ENCODE measurements at regions not wholly inside any gene's neighbourhood (a gene's known extent, or its start where the extent isn't known, plus 50 kb on each side); places are given as distances from the start of the nearest gene placed in this dataset.

- Histone ChIP-seq H2AK5ac (ENCODE audit: low read depth, low read length) (no peak overlapping the region), H3K9me3 (replicated peaks in 1 of 2; ENCODE audit: control insufficient read depth in 2 of 2, insufficient read depth in 1 of 2, low read depth in 1 of 2, low read length in 2 of 2) (no peaks in the 10 kb centered on the region), H3K23ac (ENCODE audit: low read depth, low read length, poor library complexity) (no peak overlapping the region), H3K9ac (ENCODE audit: low read depth, low read length, poor library complexity) (no peak overlapping the region), H2AFZ (ENCODE audit: low read length) (no peak overlapping the region), H4K91ac (ENCODE audit: low read depth, low read length, poor library complexity) (no peak overlapping the region), H3K14ac (ENCODE audit: low read length) (no peak overlapping the region), H2BK12ac (ENCODE audit: low read length) (no peak overlapping the region), H2BK15ac (ENCODE audit: low read length) (no peak overlapping the region), H3K27ac (replicated peaks; ENCODE audit: low read length) (no peak overlapping the region), H3K18ac (ENCODE audit: low read length) (no peak overlapping the region), H3K4me3 (ENCODE audit: low read length in 2 of 2) (no peak overlapping the region), H3K4ac (ENCODE audit: low read length) (no peak overlapping the region), H3K27me3 (ENCODE audit: control insufficient read depth in 3 of 3, insufficient read depth in 3 of 3, low read depth in 1 of 3, low read length in 3 of 3) (peaks cover 0 to 10% (median 0%) of the 10 kb centered on the region in 3 experiments), H3K4me2 (ENCODE audit: insufficient read depth, low read length, poor library complexity, severe bottlenecking) (no peak overlapping the region), H3K36me3 (replicated peaks in 1 of 2; ENCODE audit: control insufficient read depth in 2 of 2, insufficient read depth in 2 of 2, low read length in 2 of 2) (no peaks in the 10 kb centered on the region), H2BK120ac (ENCODE audit: low read depth, low read length) (no peak overlapping the region), H3K79me1 (ENCODE audit: low read depth, low read length) (no peaks in the 10 kb centered on the region), H2BK5ac (ENCODE audit: low read length) (no peak overlapping the region), H3K4me1 (ENCODE audit: control insufficient read depth in 2 of 2, insufficient read depth in 1 of 2, low read depth in 1 of 2, low read length in 2 of 2) (no peaks in the 10 kb centered on the region), H4K8ac (ENCODE audit: low read depth, low read length) (no peak overlapping the region)
- DNase-seq (ENCODE audit: low spot score): no peak
- WGBS, 2 donors (ENCODE audit: extremely low coverage in 2 of 2, insufficient read length in 2 of 2, insufficient replicate concordance in 1 of 2): no CpG with 5 or more reads among the region's 7 CpGs
Observed at GRCh38 chr1:13950637-13951036, 250.6 kb downstream of the PRDM2 start.

- Histone ChIP-seq H3K4me3 (ENCODE audit: low read length in 2 of 2) (no peak overlapping the region), H2AK5ac (ENCODE audit: low read depth, low read length) (no peak overlapping the region), H3K14ac (ENCODE audit: low read length) (no peak overlapping the region), H4K8ac (ENCODE audit: low read depth, low read length) (no peak overlapping the region), H3K4ac (ENCODE audit: low read length) (no peak overlapping the region), H2BK15ac (ENCODE audit: low read length) (no peak overlapping the region), H3K4me1 (ENCODE audit: control insufficient read depth in 2 of 2, insufficient read depth in 1 of 2, low read depth in 1 of 2, low read length in 2 of 2) (no peaks in the 10 kb centered on the region), H2BK120ac (ENCODE audit: low read depth, low read length) (no peak overlapping the region), H3K18ac (ENCODE audit: low read length) (no peak overlapping the region), H3K9ac (ENCODE audit: low read depth, low read length, poor library complexity) (no peak overlapping the region), H4K91ac (ENCODE audit: low read depth, low read length, poor library complexity) (no peak overlapping the region), H3K9me3 (replicated peaks in 1 of 2; ENCODE audit: control insufficient read depth in 2 of 2, insufficient read depth in 1 of 2, low read depth in 1 of 2, low read length in 2 of 2) (no peaks in the 10 kb centered on the region), H2BK5ac (ENCODE audit: low read length) (no peak overlapping the region), H3K27ac (replicated peaks; ENCODE audit: low read length) (no peak overlapping the region), H3K27me3 (ENCODE audit: control insufficient read depth in 3 of 3, insufficient read depth in 3 of 3, low read depth in 1 of 3, low read length in 3 of 3) (peaks cover 0 to 4% (median 0%) of the 10 kb centered on the region in 3 experiments), H2BK12ac (ENCODE audit: low read length) (no peak overlapping the region), H3K4me2 (ENCODE audit: insufficient read depth, low read length, poor library complexity, severe bottlenecking) (no peak overlapping the region), H3K36me3 (replicated peaks in 1 of 2; ENCODE audit: control insufficient read depth in 2 of 2, insufficient read depth in 2 of 2, low read length in 2 of 2) (no peaks in the 10 kb centered on the region), H3K23ac (ENCODE audit: low read depth, low read length, poor library complexity) (no peak overlapping the region), H2AFZ (ENCODE audit: low read length) (no peak overlapping the region), H3K79me1 (ENCODE audit: low read depth, low read length) (no peaks in the 10 kb centered on the region)
- no CpG with 5 or more reads among the region's 4 CpGs for WGBS, 2 donors (ENCODE audit: extremely low coverage in 2 of 2, insufficient read length in 2 of 2, insufficient replicate concordance in 1 of 2)
- DNase-seq (ENCODE audit: low spot score): no peak
Observed at GRCh38 chr1:13951793-13952751, 252.1 kb downstream of the PRDM2 start.

- Histone ChIP-seq H2BK12ac (ENCODE audit: low read length) (no peak overlapping the region), H3K4me3 (ENCODE audit: low read length in 2 of 2) (no peak overlapping the region), H3K27me3 (ENCODE audit: control insufficient read depth in 3 of 3, insufficient read depth in 3 of 3, low read depth in 1 of 3, low read length in 3 of 3) (peaks cover 0 to 3% (median 0%) of the 10 kb centered on the region in 3 experiments), H2AFZ (ENCODE audit: low read length) (no peak overlapping the region), H2BK120ac (ENCODE audit: low read depth, low read length) (no peak overlapping the region), H3K9me3 (replicated peaks in 1 of 2; ENCODE audit: control insufficient read depth in 2 of 2, insufficient read depth in 1 of 2, low read depth in 1 of 2, low read length in 2 of 2) (no peaks in the 10 kb centered on the region), H2BK15ac (ENCODE audit: low read length) (no peak overlapping the region), H4K8ac (ENCODE audit: low read depth, low read length) (no peak overlapping the region), H3K36me3 (replicated peaks in 1 of 2; ENCODE audit: control insufficient read depth in 2 of 2, insufficient read depth in 2 of 2, low read length in 2 of 2) (no peaks in the 10 kb centered on the region), H4K91ac (ENCODE audit: low read depth, low read length, poor library complexity) (no peak overlapping the region), H3K4me1 (ENCODE audit: control insufficient read depth in 2 of 2, insufficient read depth in 1 of 2, low read depth in 1 of 2, low read length in 2 of 2) (no peaks in the 10 kb centered on the region), H3K14ac (ENCODE audit: low read length) (no peak overlapping the region), H2AK5ac (ENCODE audit: low read depth, low read length) (no peak overlapping the region), H2BK5ac (ENCODE audit: low read length) (no peak overlapping the region), H3K23ac (ENCODE audit: low read depth, low read length, poor library complexity) (no peak overlapping the region), H3K18ac (ENCODE audit: low read length) (no peak overlapping the region), H3K27ac (replicated peaks; ENCODE audit: low read length) (no peak overlapping the region), H3K9ac (ENCODE audit: low read depth, low read length, poor library complexity) (no peak overlapping the region), H3K4ac (ENCODE audit: low read length) (no peak overlapping the region), H3K79me1 (ENCODE audit: low read depth, low read length) (no peaks in the 10 kb centered on the region), H3K4me2 (ENCODE audit: insufficient read depth, low read length, poor library complexity, severe bottlenecking) (no peak overlapping the region)
- whole genome bisulfite sequencing, 2 donors (ENCODE audit: extremely low coverage in 2 of 2, insufficient read length in 2 of 2, insufficient replicate concordance in 1 of 2): no CpG with 5 or more reads among the region's 5 CpGs
- DNase-seq (ENCODE audit: low spot score): no peak
Observed at GRCh38 chr1:13952985-13953384, 253.0 kb downstream of the PRDM2 start.

GRCh38 chr1:13956393-13956792 lies 256.4 kb downstream of the PRDM2 start:
- H2BK120ac ChIP-seq (ENCODE audit: low read depth, low read length): no peak overlapping the region
- H2BK15ac ChIP-seq (ENCODE audit: low read length): no peak overlapping the region
- H3K27ac ChIP-seq (replicated peaks; ENCODE audit: low read length): no peak overlapping the region
- H2AFZ ChIP-seq (ENCODE audit: low read length): no peak overlapping the region
- H3K4me1 ChIP-seq (ENCODE audit: control insufficient read depth in 2 of 2, insufficient read depth in 1 of 2, low read depth in 1 of 2, low read length in 2 of 2): no peaks in the 10 kb centered on the region
- no peaks in the 10 kb centered on the region for H3K36me3 ChIP-seq (replicated peaks in 1 of 2; ENCODE audit: control insufficient read depth in 2 of 2, insufficient read depth in 2 of 2, low read length in 2 of 2)
- WGBS, 2 donors (ENCODE audit: extremely low coverage in 2 of 2, insufficient read length in 2 of 2, insufficient replicate concordance in 1 of 2): no CpG with 5 or more reads among the region's 4 CpGs
- no peak overlapping the region for H3K14ac ChIP-seq (ENCODE audit: low read length)
- H2BK5ac ChIP-seq (ENCODE audit: low read length): no peak overlapping the region
- no peaks in the 10 kb centered on the region for H3K79me1 ChIP-seq (ENCODE audit: low read depth, low read length)
- no peaks in the 10 kb centered on the region for H3K27me3 ChIP-seq (ENCODE audit: control insufficient read depth in 3 of 3, insufficient read depth in 3 of 3, low read depth in 1 of 3, low read length in 3 of 3)
- H3K18ac ChIP-seq (ENCODE audit: low read length): no peak overlapping the region
- H4K8ac ChIP-seq (ENCODE audit: low read depth, low read length): no peak overlapping the region
- H3K9ac ChIP-seq (ENCODE audit: low read depth, low read length, poor library complexity): no peak overlapping the region
- H4K91ac ChIP-seq (ENCODE audit: low read depth, low read length, poor library complexity): no peak overlapping the region
- no peak overlapping the region for H3K4ac ChIP-seq (ENCODE audit: low read length)
- H3K23ac ChIP-seq (ENCODE audit: low read depth, low read length, poor library complexity): no peak overlapping the region
- H2BK12ac ChIP-seq (ENCODE audit: low read length): no peak overlapping the region
- H2AK5ac ChIP-seq (ENCODE audit: low read depth, low read length): no peak overlapping the region
- no peak for DNase-seq (ENCODE audit: low spot score)
- H3K9me3 ChIP-seq (replicated peaks in 1 of 2; ENCODE audit: control insufficient read depth in 2 of 2, insufficient read depth in 1 of 2, low read depth in 1 of 2, low read length in 2 of 2): no peaks in the 10 kb centered on the region
- H3K4me3 ChIP-seq (ENCODE audit: low read length in 2 of 2): no peak overlapping the region
- H3K4me2 ChIP-seq (ENCODE audit: insufficient read depth, low read length, poor library complexity, severe bottlenecking): no peak overlapping the region
